WERI-Rb-1 (cell line): ENCODE measurements at regions not wholly inside any gene's neighbourhood (a gene's known extent, or its start where the extent isn't known, plus 50 kb on each side); places are given as distances from the start of the nearest gene placed in this dataset.

Experiments used
- DNase-seq: peaks from one replicate; pipeline ENCODE4 v3.0.0-alpha.2; 2020
- H3K27ac ChIP-seq: fragments of 250-450 bp; sonication (Bioruptor Pico); 2 replicates; pipeline ENCODE4 v1.5.1; 2020; ENCODE audit warnings: mild to moderate bottlenecking, moderate library complexity
- H3K27me3 ChIP-seq: fragments of 250-450 bp; sonication (Bioruptor Pico); 2 replicates; pipeline ENCODE4 v1.5.1; 2021; ENCODE audit warnings: mild to moderate bottlenecking, low read depth, moderate library complexity; ENCODE audit not compliant: insufficient read depth, severe bottlenecking
- H3K36me3 ChIP-seq: fragments of 250-450 bp; sonication (Bioruptor Pico); 2 replicates; pipeline ENCODE4 v1.5.1; 2020; ENCODE audit warnings: mild to moderate bottlenecking, moderate library complexity
- H3K4me3 ChIP-seq: 2 replicates; pipeline ENCODE4 v1.5.1; 2011; ENCODE audit warnings: low read depth, mild to moderate bottlenecking, control low read depth, low read length
- H3K9me3 ChIP-seq: fragments of 250-450 bp; sonication (Bioruptor Pico); 2 replicates; pipeline ENCODE4 v1.5.1; 2021; ENCODE audit warnings: mild to moderate bottlenecking, moderate library complexity; ENCODE audit not compliant: severe bottlenecking
- TF ChIP-seq, protein P1 (sequence below): IDR thresholded peaks from 2 replicates; pipeline ENCODE4 v1.5.1; 2011; ENCODE audit warnings: low read depth, mild to moderate bottlenecking, control low read depth, inconsistent platforms, low read length

DNA sequence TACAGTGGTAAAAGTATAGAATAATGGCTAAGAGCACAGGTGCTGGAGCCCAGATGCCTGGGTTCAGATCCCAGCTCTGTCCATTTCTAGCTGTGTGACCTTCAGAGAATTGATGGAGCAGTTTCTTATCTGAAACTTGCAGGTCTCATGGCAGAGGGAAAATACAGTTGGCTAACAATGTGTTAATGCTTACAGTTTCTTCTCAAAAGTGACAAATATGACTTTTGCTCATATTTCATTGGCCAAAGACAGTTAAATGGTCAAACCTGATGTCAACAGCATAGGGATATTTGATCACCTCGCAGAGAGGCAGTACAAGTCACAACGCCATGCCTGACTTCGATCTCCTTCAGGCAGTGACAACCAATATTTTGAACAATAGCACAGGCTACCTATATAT is 60.2 kb upstream of the LCORL start:
- TF ChIP-seq, protein P1, sequence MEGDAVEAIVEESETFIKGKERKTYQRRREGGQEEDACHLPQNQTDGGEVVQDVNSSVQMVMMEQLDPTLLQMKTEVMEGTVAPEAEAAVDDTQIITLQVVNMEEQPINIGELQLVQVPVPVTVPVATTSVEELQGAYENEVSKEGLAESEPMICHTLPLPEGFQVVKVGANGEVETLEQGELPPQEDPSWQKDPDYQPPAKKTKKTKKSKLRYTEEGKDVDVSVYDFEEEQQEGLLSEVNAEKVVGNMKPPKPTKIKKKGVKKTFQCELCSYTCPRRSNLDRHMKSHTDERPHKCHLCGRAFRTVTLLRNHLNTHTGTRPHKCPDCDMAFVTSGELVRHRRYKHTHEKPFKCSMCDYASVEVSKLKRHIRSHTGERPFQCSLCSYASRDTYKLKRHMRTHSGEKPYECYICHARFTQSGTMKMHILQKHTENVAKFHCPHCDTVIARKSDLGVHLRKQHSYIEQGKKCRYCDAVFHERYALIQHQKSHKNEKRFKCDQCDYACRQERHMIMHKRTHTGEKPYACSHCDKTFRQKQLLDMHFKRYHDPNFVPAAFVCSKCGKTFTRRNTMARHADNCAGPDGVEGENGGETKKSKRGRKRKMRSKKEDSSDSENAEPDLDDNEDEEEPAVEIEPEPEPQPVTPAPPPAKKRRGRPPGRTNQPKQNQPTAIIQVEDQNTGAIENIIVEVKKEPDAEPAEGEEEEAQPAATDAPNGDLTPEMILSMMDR: no peak
- H3K36me3 ChIP-seq: no peaks in the 10 kb centered on the region
- H3K9me3 ChIP-seq: peaks cover 6% of the 10 kb centered on the region
- no peak overlapping the region for H3K4me3 ChIP-seq
- H3K27me3 ChIP-seq: no peaks in the 10 kb centered on the region
- H3K27ac ChIP-seq: no peak overlapping the region
- DNase-seq: no peak

DNA sequence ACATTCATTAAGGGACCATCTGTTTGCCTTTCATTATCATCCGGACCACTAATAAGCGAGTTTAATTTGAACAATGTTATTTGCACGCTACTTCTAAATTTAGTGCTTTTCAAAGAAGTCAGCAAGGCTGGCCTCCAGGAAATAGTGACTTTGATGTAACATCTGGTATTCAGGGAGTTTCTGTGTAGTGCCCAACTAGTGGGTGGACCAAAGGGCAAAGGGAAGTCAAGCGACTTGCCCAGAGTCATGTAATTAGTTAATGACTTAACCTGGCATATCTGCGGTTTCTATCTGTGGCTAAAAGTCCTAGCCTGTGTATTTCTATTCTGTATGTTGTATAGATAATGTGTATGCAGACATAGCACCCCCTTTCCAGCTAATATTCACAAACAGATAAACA is 56.3 kb upstream of the LCORL start:
- Histone ChIP-seq H3K9me3 (peaks cover 5% of the 10 kb centered on the region), H3K4me3 (no peak overlapping the region), H3K36me3 (no peaks in the 10 kb centered on the region), H3K27me3 (no peaks in the 10 kb centered on the region), H3K27ac (no peak overlapping the region)
- no peak for DNase-seq
- TF ChIP-seq, protein P1: no peak

DNA sequence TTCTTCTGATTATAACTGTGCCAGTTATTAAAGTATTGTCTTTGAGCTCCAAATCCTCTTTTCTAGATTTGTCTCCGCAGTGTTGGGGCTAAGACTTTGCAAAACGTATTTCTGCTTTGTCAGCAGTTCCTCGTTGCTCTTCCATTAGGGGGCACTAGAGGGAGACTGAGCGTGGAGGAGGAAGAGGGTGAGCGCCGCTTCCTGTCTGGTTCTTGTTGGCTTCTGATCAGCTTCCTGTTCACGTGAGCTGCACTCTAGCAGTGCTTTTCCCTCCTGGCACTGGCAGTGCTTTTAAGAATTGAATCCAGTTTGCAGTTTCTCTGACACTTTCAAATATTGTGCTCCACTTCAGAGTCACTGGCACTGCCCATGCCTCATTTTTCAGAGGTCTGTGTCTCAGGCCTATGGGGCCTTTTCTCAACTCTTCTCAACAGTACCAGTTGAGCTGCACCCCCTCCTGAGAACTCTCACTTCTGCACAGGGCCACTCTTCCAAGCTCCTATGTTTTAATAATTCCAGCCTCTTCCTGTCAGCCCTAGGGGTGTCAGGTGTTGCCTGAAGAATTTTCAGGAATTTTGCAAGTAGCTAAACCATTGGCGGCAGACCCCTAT is 54.4 kb upstream of the LCORL start:
- DNase-seq: peak; percentile 63
- H3K27ac ChIP-seq: no peak overlapping the region
- no peak overlapping the region for H3K4me3 ChIP-seq
- TF ChIP-seq, protein P1: peak; percentile 71
- H3K36me3 ChIP-seq: no peaks in the 10 kb centered on the region
- H3K27me3 ChIP-seq: no peaks in the 10 kb centered on the region
- H3K9me3 ChIP-seq: peaks cover 5% of the 10 kb centered on the region

DNA sequence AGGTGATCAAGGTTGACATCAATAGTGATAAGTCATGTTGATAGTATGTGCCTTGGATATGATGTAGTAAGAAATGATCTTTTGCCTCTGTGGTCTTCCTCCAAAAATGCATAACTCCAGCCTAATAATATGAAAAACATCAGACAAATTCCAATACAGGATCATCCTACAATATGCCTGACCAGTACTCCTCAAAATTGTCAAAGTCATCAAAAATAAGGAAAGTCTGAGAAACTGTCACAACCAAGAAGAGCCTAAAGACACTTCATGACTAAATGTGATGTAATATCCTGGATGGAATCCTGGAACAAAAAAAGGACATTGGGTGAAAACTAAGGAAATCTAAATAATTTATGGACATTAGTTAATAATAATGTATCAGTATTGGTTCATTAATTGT is 50.3 kb upstream of the LCORL start:
- no peaks in the 10 kb centered on the region for H3K36me3 ChIP-seq
- TF ChIP-seq, protein P1: no peak
- H3K9me3 ChIP-seq: peaks cover 3% of the 10 kb centered on the region
- no peak overlapping the region for H3K4me3 ChIP-seq
- no peaks in the 10 kb centered on the region for H3K27me3 ChIP-seq
- no peak overlapping the region for H3K27ac ChIP-seq
- DNase-seq: no peak
